Activated CD4-positive, alpha-beta T cell treated with anti-CD3 and anti-CD28 coated beads for 48 hours (primary cell): ENCODE measurements at regions not wholly inside any gene's neighbourhood (a gene's known extent, or its start where the extent isn't known, plus 50 kb on each side); places are given as distances from the start of the nearest gene placed in this dataset.
"Not testable (repeated sequence)": the region's sequence is repeated elsewhere in the genome, so short reads cannot be mapped to it uniquely, and the experiment has no call there.

Experiments used
- DNase-seq: peaks from one replicate; pipeline ENCODE4 v3.0.0-alpha.2; 2020

DNA sequence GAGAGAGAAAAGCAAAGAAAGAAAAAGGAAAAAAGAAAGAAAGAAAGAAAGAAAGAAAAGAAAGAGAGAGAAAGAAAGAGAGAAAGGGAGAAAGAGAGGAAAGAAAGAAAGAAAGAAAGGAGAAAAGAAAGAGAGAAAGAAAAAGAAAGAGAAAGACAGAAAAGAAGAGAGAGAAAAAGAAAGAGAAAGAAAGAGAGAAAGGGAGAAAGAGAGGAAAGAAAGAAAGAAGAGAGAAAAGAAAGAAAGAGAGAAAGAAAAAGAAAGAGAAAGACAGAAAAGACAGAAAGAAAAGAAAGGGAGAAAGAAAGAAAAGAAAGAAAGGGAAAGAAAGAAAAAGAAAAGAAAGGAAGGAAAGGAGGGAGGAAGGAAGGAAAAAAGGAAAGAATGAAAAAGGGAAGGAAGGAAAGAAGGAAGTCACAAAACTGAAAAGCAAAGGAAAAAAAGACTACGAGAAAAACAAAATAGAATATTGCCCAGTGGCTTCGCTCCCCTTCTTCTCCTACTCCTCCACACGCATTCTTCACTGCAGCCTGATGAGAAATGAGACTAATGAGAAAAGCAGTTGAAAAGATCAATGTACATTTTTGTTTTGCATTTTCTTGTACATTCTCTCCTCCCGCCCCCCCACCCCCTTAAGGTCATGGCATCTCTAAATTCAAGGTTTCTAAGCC lies 170.0 kb downstream of the SOD2 start:
- no peak for DNase-seq

DNA sequence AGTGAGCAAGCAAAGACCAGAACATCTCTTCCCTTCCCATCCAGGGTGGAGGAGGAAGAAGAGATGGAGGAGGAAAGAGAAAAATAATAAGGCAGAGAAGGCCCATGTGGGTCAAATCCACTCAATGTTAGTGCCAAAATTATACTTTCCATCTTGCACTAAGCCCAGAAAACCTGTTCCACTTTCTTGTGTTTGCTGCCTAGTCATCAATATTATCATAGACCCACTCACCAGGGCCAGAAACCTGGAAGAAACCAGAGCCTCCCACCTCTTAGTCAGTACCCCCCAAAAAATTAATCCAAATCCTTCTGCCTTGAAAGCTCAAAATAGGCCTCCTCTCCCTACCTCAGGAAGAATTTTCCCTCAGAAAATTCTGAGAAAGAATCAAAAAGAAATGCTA lies 171.1 kb downstream of the SOD2 start:
- DNase-seq = no peak

DNA sequence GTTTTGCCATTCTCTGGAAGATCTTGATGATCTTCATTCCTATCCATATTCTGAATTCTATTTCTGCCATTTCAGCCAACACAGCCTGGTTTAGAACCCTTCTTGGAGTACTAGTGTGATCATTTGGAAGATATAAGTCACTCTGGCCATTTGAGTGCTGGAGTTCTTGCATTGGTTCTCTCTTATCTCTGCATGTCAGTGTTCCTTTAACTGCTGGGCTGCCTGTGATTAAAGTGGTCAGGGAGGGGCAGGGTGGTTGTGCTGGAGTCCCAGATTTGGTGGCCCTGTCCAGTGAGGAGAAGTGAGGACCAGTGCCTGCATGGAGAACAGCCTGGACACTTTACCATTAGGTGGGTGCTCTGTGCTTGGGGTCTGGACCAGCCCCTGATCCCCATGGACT lies 173.0 kb downstream of the SOD2 start:
- DNase-seq = no peak

DNA sequence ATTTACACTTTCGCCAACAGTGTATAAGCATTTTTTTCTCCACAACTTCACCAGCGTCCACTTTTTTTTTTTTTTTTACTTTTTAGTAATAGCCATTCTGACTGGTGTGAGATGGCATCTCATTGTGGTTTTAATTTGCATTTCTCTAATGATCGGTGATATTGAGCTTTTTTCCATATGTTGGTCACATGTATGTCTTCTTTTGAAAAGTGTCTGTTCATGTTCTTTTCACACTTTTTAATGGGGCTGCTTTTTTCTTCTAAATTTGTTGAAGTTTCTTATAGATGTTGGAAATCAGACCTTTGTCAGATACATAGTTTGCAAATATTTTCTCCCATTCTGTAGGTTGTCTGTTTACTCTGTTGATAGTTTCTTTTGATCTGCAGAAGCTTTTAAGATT lies 177.2 kb downstream of the SOD2 start:
- not testable (repeated sequence) for DNase-seq

DNA sequence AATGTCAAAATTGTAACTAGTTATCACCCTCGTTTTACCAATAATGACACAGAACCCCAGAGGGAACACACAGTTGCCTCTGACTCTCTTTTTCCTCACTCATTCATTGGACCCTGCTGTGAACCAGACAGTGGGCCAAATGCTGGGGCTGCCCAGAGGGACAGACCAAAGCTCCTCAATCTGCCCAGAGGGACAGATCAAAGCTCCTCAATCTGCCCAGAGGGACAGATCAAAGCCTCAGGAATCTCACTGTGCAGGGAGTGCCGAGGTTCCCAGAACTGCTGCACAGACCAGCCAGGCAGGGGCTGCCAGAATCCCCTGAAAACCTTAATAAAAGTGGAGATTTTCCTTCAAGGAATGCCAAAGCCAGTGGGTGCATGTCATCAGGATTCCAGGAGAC lies 179.1 kb downstream of the SOD2 start:
- no peak for DNase-seq

DNA sequence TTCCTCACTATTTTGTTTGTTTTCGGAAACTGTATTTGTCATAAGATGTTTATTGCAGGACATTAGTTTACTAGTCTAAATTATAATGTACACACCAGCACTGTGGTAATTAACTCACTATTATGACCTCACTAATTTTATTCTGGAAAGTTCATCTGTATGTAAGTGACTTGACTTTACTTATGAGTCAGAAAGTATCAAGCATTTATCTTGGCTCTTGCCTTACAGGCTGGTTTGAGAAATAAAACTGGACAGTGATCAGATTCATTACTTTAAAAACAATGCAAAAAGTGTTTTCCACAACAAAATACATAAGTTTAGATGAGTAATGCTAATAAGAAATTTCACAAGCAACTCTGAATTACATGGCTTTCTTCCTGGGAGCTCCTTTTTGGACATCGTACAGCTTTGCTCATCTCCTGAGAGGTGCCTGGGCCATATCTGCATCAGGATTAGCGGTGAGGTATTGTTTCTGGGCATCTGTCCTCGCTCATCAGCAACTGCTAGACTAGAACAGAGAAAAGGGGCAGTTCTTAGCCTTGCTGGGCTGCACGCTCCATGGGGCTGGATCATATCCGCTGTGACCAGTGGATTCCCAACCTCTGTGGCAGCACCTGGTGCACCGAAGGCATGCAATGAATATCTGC lies 179.8 kb downstream of the SOD2 start:
- DNase-seq = no peak

DNA sequence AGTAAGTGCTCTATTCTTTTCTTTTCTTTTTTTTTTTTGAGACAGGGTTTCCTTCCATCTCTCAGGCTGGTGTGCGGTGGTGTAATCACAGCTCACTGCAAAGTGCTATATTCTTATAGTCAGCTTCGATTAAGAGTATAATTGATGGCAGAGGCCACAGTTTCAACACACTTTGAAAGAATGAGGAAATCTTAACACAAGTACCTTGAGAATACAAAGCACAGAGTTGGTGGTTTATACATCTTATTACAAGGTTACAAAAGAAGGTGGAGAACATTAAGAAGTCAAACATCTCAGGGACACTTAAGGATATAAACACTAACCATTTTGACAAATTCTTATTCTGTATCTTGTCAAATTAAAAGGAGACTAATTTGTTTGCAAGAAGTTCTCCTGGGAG lies 180.5 kb downstream of the SOD2 start:
- no peak for DNase-seq

DNA sequence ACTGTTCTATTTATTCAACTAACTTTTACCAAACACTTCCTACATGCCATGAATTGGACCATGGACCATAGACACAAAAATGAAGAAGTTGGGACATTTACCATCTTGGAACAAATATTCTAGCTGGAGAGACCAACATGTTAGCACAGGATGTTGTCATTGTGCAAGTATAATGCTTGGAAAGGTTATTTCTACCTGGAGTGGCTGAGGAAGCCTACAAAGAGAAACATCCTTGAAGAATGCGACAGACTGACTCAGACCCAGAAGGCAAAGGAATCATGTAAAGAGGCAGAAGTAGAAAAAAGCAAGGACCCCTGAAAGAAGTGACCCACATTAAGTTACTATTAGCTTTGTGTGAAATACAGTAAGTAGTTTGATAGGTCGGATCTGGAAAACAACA lies 180.9 kb downstream of the SOD2 start:
- no peak for DNase-seq

DNA sequence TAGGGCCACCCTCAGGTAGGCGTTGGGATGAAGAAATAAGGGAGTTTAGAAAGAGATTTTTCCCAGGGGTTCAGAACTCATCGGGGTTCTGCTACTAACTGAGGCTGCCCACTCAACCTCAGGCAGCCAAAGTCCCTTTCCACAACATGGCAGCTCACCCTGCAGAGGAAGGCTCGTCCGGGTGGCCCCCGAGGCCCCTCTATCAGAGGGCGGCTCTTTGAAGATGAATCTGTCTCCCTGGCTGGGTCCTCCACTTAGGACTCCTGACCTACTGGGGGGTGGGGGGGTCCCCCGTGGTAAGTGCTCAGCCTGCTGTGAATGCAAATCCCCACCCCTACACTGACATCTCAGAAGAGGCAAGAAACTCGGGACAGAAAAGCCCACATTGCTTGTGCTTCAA lies 182.9 kb downstream of the SOD2 start:
- DNase-seq = no peak

DNA sequence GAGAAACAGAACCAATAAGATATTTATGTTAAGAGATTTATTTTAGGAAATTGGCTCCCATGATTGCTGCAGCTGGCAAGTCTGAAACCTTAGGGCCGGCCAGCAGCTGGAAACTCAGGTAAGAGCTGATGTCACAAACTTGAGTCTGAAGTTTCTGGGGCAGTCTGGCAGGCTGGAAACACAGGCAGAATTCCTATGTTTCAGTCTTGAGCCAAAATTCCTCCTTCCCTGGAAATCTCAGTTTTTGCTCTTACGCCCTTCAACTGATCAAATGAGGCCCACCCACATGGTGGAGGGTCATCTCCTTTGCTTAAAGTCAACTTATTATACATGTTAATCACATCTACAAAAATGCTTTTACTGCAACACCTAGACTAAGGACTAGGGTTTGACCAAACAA lies 184.1 kb downstream of the SOD2 start:
- DNase-seq = no peak

DNA sequence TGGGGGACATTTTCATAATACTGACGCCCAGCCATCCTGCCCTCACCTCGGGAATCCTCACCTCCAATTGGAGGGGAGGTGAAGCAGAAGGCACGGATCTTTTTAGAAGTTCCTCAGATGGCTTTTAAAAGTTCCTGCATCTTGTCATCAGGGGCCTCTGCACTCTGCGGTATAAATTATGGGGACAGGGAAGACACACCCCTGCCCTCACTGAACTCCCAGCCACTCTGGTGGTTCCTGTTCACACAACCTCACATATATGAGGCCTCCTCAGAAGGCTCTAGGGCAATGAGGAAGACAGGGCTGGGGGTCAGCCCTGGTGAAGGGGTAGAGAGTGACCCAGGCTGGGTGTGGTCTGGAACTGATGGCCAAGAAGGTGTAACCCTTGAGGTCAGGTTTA lies 187.0 kb downstream of the SOD2 start:
- DNase-seq = no peak

DNA sequence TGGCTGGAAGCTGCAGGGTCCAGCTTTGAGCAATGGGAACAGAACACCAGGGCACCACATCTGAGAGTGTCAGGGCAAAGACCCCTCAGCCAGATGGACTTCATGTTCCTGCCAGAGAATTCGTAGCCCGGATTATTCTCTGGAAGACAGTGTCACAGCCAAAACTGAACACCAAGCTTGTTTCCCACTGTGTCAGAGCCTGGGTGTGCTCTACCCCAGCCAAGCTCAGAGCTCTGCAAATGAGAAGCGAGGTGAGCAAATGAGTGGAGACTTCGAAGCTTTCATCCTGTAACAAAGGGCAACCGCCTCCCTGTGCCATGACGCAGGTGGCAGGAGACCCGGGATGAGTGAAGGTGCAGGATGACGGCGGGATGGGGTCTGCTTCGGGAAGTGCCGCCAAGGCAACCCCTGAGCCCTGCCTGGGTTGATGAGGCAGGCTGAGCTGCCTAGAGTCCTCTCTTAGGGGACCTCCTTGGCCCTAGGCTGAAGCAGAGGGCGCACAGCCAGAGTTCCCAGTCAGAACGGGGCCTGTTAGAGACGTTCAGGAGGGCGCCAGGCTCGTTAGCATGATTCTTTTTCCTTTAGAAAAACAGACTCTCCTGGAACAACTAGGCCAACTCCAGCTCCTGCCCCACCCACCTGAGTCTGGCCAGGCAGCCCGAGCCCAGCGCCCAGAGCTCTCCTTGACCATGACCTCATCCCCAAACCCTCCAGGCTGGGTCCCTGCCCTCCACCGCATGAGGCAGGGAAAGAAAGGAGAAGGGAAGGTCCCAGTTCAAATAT lies 187.7 kb downstream of the SOD2 start:
- DNase-seq = no peak

DNA sequence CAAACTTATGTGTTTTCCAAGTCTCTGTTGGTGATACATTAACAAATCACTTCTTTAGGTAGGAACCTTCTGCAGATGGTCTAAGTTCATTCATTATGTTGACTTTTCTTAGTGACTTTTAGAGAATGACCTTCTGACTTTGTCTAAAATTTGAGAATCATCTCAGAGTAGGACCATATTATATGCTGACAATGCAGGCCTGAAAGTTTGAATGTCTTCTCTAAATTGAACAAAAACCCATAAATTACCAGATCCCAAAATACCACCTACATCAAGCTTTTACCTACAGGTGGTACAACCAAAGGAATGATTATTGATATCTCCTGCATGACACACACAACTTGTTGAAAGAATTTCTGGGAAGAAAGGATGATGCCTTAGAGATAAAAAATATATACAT lies 191.5 kb downstream of the SOD2 start:
- no peak for DNase-seq

DNA sequence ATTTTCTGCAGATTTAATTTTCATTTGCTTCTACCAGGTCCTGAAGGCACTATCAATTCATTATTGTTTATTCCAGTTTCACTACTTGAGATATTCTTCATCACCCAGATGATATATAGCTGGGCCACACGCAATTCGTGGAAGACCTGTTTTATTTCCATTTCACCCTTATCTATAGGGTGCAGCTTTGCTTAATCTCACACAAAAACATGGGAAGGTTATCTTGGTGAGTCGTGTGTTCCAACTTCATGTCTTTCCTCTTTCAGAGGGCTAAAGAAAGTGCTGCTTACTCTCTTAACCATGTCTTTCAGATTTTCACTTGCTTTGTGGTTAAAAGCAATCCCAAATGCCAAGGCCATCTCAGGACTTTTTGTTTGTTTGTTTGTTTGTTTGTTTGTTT lies 194.0 kb downstream of the SOD2 start:
- DNase-seq = no peak

DNA sequence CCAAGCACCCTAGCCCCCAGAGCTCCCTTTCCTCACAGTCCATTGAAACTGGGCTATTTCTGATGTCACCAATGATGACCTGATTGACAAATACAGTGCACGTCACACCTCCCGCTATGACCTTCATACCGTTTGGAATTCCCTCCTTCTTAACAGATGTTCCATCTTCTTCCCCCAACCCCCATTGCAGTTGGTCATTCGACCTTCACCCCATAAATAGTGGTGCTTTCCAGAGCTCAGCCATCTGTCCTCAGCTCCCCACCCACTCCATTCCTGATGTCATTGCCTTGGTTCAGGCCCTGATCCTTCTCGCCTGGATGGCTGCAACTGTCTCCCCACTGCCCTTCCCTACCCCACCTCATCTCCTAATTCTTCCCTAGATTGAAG lies 198.5 kb downstream of the SOD2 start:
- DNase-seq = no peak

DNA sequence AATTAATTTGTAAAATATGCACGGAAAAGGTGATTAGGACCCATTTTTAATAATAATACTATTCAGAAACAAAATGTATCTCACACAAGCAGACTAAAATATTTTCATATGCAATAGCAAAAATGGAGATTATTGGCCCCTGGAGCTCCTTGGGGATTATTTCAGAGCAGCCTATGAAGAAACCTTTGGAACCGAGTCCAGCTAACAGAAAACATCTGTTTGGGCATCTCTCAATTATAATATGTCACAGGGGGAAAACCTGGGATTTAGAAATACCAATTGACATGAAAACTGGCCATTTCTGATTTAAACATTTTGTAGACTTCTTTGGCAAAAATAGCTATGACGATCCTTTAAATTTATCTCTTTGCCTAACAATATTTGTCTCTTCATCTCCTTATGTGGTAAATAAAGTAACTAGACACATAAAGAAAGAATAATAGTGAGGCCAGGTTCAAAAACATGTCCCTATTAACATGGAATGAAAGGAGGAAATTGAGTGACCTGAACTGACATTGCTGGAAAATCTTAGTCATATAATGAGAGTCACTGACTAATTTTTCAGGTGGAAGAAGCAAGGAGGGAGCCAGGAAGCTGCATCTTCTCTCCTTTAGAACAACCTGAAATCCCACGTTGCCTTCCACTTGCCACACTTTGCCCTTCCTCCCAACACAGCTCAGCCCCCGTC lies 199.0 kb downstream of the SOD2 start:
- DNase-seq = no peak

DNA sequence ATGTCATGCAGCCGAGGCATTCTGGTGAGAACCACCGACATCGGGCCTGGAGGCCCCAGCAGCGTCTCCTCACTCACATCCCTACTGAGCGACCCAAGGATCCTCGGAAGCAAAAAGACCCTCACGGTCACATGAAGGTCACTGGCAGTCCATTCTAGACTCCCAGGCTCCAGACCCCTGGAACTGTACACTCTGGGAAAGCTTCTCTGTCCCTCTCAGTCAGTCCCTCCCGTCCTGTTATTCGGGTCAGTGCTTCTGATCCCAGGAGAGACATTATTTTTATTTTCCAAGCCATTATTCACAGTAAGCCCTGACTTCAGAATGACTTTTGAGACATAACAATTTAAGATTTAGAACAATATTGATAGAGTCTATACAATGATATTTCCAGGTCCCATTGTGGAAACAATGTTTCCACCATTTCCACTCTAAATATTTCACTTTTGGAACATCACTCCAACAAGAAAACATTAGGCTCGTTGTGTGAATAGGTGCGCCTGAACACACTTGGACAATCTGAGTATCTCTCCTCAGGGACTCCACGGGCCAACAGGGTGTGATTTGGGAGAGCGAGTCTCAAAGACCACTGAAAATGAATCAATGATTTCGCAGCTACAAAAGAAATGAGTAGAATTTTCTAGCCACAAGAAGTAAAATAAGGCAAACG lies 199.7 kb downstream of the SOD2 start:
- DNase-seq = no peak

DNA sequence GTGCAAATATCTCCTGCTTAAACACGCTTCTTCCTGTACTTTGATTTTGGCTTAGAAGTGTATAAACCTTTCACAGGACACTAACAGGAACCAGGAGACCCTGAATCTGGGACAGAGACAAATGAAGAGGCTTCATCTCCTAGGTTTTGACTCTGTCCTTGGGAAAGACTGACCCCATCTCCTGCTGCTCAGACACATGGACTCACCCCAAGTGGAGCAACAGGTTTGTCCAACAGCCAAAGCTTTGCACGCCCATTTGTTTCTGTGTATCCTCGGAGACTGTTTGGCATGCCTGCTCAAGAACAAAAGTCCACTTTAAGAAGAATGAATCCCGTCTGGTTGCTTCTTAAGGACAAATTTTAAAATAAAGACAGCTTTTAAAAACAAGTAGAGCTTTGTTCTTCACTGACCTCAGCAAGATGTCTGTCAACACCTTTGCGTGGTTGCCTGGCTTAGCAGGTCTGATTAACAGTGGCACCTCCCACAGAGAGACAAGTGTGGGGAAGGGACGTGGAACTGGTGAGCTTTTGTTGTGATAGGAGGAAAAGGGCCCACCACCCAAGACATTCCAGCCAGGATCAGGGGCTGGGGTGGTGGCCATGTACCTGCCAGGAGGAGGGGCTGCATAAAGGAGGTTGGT lies 202.6 kb downstream of the SOD2 start:
- DNase-seq = no peak

DNA sequence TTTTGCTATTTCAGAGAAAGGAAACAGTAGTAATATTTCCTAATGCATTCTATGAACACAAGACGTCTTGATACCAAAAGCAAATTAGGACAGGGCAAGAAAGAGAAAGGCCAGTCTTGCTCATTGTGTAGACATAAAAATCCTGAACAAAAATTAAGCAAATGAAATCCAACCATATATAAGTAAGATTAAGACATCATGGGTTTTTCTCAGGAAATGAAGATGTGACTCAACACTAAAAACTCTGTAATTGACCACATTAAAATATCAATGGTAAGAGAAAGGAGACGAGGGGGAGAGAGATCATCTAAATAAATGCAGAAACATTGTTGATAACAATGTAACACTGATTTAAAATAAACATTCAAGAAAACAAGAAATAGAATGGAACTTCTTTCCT lies 205.4 kb downstream of the SOD2 start:
- DNase-seq = no peak

DNA sequence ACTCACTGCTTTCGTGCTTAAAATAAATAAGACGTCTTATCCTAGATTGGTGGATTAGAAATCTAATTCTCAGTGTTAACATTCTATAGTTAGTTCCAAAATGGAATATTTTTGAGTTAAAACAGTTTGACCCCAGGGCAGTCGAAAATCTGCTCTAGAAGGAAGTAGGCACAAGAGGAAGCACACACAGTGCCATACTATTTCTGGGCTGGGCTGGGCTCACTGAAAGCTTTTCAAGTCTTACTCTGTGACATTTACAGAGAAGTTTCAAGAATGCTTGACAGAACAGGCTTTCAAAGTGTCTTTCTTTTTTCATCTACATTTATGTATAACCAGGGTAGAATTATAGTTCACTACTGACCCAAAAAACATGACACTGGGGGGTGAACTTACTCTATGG lies 209.8 kb downstream of the SOD2 start:
- DNase-seq = no peak

DNA sequence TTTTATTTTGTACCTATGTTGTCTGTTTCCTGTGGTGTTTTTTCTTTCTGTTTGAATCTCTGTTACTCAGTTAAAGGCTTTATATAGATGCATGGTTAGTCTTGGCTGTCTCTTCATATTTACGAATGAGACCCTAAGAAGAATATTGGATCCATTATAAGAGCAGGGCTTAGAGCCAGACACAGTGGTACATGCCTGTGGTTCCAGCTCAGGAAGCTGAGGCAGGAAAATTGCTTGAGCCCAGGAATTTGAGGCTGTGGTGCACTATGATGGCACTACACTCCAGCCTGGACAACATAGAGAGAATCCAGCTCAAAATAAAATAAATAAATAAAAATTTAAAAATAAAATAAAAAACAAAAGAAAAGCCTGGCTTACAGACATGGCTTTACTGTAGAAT lies 211.1 kb downstream of the SOD2 start:
- no peak for DNase-seq

DNA sequence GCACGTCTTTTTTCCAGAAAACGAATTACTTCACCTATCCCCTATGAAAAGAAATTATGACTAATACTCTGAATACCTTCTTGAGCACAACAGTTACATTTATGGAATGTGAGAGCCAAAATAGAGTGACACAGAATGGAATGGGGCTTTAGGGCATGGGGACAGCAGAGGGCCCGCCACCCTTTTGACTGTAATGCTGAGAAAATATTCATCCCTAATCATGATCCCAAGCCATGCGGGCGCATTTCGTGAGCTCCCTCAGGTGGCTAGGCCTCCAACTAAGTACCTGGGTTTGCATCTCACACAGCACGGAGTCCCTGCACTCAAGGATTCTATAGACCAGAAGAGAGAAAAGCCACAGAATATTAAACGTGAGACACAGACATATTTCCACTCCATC lies 212.6 kb downstream of the SOD2 start:
- no peak for DNase-seq

DNA sequence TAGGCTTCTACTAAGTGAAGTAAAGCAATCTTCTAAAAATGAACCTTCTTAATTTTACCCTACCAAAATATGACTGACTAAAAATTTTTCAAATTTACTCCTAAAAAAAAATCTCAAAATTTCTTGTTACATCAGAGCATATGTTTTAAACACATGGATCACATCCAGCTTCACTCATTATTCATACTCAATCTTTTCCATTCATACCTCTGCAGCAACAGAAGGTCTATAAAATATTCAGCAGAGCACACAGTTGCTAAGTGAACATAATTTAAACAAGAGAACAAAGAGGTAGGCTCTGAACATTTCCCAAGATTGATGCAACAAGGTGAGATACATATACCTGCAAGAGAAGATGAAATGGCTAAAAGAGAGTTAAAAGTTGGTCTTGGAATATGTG lies 213.9 kb downstream of the SOD2 start:
- DNase-seq = no peak
